H1 (cell line): ENCODE measurements at regions not wholly inside any gene's neighbourhood (a gene's known extent, or its start where the extent isn't known, plus 50 kb on each side); places are given as distances from the start of the nearest gene placed in this dataset.

Experiments used
- CTCF ChIA-PET: fragments of 300-600 bp; sonication (Branson Sonifier 250); formaldehyde crosslinking; loops from one replicate; lab custom pipeline; 2021; ENCODE audit not compliant: partially characterized antibody; lab: Charles Lee
- POLR2A ChIA-PET: fragments of 300-600 bp; sonication (Branson Sonifier 250); formaldehyde crosslinking; loops from one replicate; lab custom pipeline; 2021; ENCODE audit warnings: inconsistent platforms; ENCODE audit not compliant: partially characterized antibody; lab: Charles Lee
- DNase-seq, 2 experiments: peaks; one replicate each; pipeline versions ENCODE4 v3.0.0 to v3.0.0-alpha.2; 2010 to 2022; ENCODE audit warnings: low spot score in 2 of 2, low read depth in 1 of 2, mixed read lengths in 1 of 2
- FAIRE-seq: peaks from 2 replicates; lab custom pipeline; 2011; peaks lifted over from hg19 to GRCh38; lab: Jason Lieb, UNC
- H2AFZ ChIP-seq: 2 replicates; pipeline ENCODE4 v1.8.1; 2012; ENCODE audit warnings: low read length, inconsistent platforms
- H2AK5ac ChIP-seq: 2 replicates; pipeline ENCODE4 v1.6.1; 2013; ENCODE audit warnings: low read depth, low read length
- H2BK120ac ChIP-seq: replicated peaks from 2 replicates; pipeline ENCODE3; 2013; ENCODE audit warnings: low read depth, low read length, inconsistent platforms
- H2BK12ac ChIP-seq: 2 replicates; pipeline ENCODE4 v1.6.1; 2013; ENCODE audit warnings: low read depth, low read length
- H2BK15ac ChIP-seq: 2 replicates; pipeline ENCODE4 v1.6.1; 2013; ENCODE audit warnings: low read length
- H2BK20ac ChIP-seq: 2 replicates; pipeline ENCODE4 v1.6.1; 2013; ENCODE audit warnings: low read length
- H2BK5ac ChIP-seq: 2 replicates; pipeline ENCODE4 v1.6.1; 2013; ENCODE audit warnings: low read depth, low read length
- H3K14ac ChIP-seq: 2 replicates; pipeline ENCODE4 v1.6.1; 2013; ENCODE audit warnings: inconsistent platforms; ENCODE audit not compliant: insufficient read length
- H3K18ac ChIP-seq: 2 replicates; pipeline ENCODE4 v1.6.1; 2013; ENCODE audit warnings: low read length; ENCODE audit errors: extremely low read depth
- H3K23ac ChIP-seq: 2 replicates; pipeline ENCODE4 v1.6.1; 2013; ENCODE audit warnings: inconsistent platforms; ENCODE audit not compliant: insufficient read length
- H3K23me2 ChIP-seq: 2 replicates; pipeline ENCODE4 v1.6.1; 2013; ENCODE audit warnings: low read depth, low read length
- H3K27ac ChIP-seq: 2 replicates; pipeline ENCODE4 v1.6.1; 2011; ENCODE audit warnings: low read depth, low read length, inconsistent platforms
- H3K27me3 ChIP-seq, 4 experiments: replicated peaks in 1 of 4; 1 replicate in 1 of 4; 2 replicates in 3 of 4; pipeline versions ENCODE4 v1.6.1 to v1.8.1; 2011 to 2013; ENCODE audit warnings: low read length in 3 of 4, mild to moderate bottlenecking in 3 of 4, inconsistent platforms in 2 of 4, mixed read lengths in 2 of 4, moderate library complexity in 1 of 4; ENCODE audit not compliant: control insufficient read depth in 3 of 4, insufficient read depth in 3 of 4; ENCODE audit errors: extremely low read depth in 1 of 4
- H3K36me3 ChIP-seq, 4 experiments: 2 replicates each; pipeline versions ENCODE4 v1.6.1 to v1.8.1; 2011 to 2013; ENCODE audit warnings: mild to moderate bottlenecking in 4 of 4, low read length in 3 of 4, moderate library complexity in 2 of 4, control low read depth in 1 of 4, inconsistent platforms in 1 of 4; ENCODE audit not compliant: insufficient read depth in 4 of 4, control insufficient read depth in 2 of 4
- H3K4ac ChIP-seq: replicated peaks from 2 replicates; pipeline ENCODE3; 2013; ENCODE audit warnings: low read length, low read depth, mixed read lengths, inconsistent platforms; ENCODE audit not compliant: insufficient read length
- H3K4me1 ChIP-seq, 4 experiments: replicated peaks in 1 of 4; 1 replicate in 1 of 4; 2 replicates in 3 of 4; pipeline versions ENCODE4 v1.6.1 to v1.8.1; 2011 to 2013; ENCODE audit warnings: low read length in 3 of 4, inconsistent platforms in 2 of 4, mixed read lengths in 1 of 4; ENCODE audit not compliant: insufficient read depth in 4 of 4, control insufficient read depth in 3 of 4
- H3K4me2 ChIP-seq, 2 experiments: 2 replicates each; pipeline versions ENCODE4 v1.6.1 to v1.8.1; 2011 to 2013; ENCODE audit warnings: low read depth in 2 of 2, low read length in 2 of 2, control low read depth in 1 of 2, inconsistent platforms in 1 of 2, mild to moderate bottlenecking in 1 of 2; ENCODE audit not compliant: insufficient read depth in 1 of 2
- H3K4me3 ChIP-seq, 4 experiments: fragments of 200-600, 300-600 bp in 1 of 4; sonication (generic), shearing (Covaris generic), sonication (Bioruptor Twin) in 1 of 4; 2 replicates each; pipeline versions ENCODE4 v1.5.1 to v1.8.1; 2011 to 2016; ENCODE audit warnings: low read length in 4 of 4, low read depth in 3 of 4, control low read depth in 2 of 4, inconsistent platforms in 2 of 4, mild to moderate bottlenecking in 2 of 4, mixed read lengths in 1 of 4, moderate library complexity in 1 of 4; ENCODE audit not compliant: insufficient read depth in 2 of 4; ENCODE audit errors: extremely low read depth in 1 of 4
- H3K56ac ChIP-seq: replicated peaks from 2 replicates; pipeline ENCODE3; 2013; ENCODE audit warnings: low read depth, mild to moderate bottlenecking, mixed read lengths, low read length, inconsistent platforms; ENCODE audit not compliant: insufficient read length
- H3K79me1 ChIP-seq: 2 replicates; pipeline ENCODE4 v1.6.1; 2013; ENCODE audit warnings: low read depth, low read length, control low read depth
- H3K79me2 ChIP-seq, 2 experiments: 2 replicates each; pipeline versions ENCODE4 v1.6.1 to v1.8.1; 2012 to 2013; ENCODE audit warnings: low read length in 2 of 2, mild to moderate bottlenecking in 2 of 2, inconsistent platforms in 1 of 2; ENCODE audit not compliant: insufficient read depth in 2 of 2, control insufficient read depth in 1 of 2
- H3K9ac ChIP-seq, 4 experiments: replicated peaks in 1 of 4; 1 replicate in 1 of 4; 2 replicates in 3 of 4; pipeline versions ENCODE4 v1.6.1 to v1.8.1; 2011 to 2013; ENCODE audit warnings: low read depth in 3 of 4, low read length in 3 of 4, control low read depth in 2 of 4, mild to moderate bottlenecking in 2 of 4, moderate library complexity in 2 of 4, inconsistent platforms in 1 of 4; ENCODE audit errors: extremely low read depth in 1 of 4
- H3K9me3 ChIP-seq, 2 experiments: 2 replicates each; pipeline versions ENCODE4 v1.6.1 to v1.8.1; 2012 to 2013; ENCODE audit warnings: mild to moderate bottlenecking in 2 of 2, moderate library complexity in 2 of 2, control low read depth in 1 of 2, inconsistent platforms in 1 of 2, low read depth in 1 of 2, low read length in 1 of 2, mixed read lengths in 1 of 2; ENCODE audit not compliant: insufficient read depth in 2 of 2
- H4K20me1 ChIP-seq, 2 experiments: replicated peaks in 1 of 2; 2 replicates each; pipeline versions ENCODE3 to v1.8.1; 2011 to 2013; ENCODE audit warnings: inconsistent platforms in 2 of 2, low read length in 2 of 2, mild to moderate bottlenecking in 1 of 2; ENCODE audit not compliant: insufficient read depth in 2 of 2, control insufficient read depth in 1 of 2
- H4K5ac ChIP-seq: 2 replicates; pipeline ENCODE4 v1.6.1; 2013; ENCODE audit warnings: low read length, low read depth, mixed read lengths, inconsistent platforms; ENCODE audit not compliant: insufficient read length
- H4K8ac ChIP-seq: 2 replicates; pipeline ENCODE4 v1.8.0; 2013; ENCODE audit warnings: mild to moderate bottlenecking, moderate library complexity, low read length, inconsistent platforms; ENCODE audit not compliant: insufficient read depth; ENCODE audit errors: extremely low read depth
- H4K91ac ChIP-seq: replicated peaks from 2 replicates; pipeline ENCODE3; 2013; ENCODE audit warnings: low read length, mixed read lengths, inconsistent platforms; ENCODE audit not compliant: insufficient read length
- BCL11A ChIP-seq, 2 experiments: IDR thresholded peaks; one replicate each; pipeline ENCODE4 v1.6.1; 2011; ENCODE audit warnings: low read depth in 2 of 2, low read length in 2 of 2, mild to moderate bottlenecking in 2 of 2
- POLR2A ChIP-seq, 2 experiments: IDR thresholded peaks; 1 replicate in 1 of 2; 2 replicates in 1 of 2; pipeline ENCODE4 v1.6.1; 2011; ENCODE audit warnings: low read depth in 2 of 2, low read length in 2 of 2, mild to moderate bottlenecking in 2 of 2; ENCODE audit errors: control extremely low read depth in 1 of 2
- TAF7 ChIP-seq: optimal IDR thresholded peaks from 2 replicates; pipeline ENCODE3; 2011; ENCODE audit warnings: low read depth, mild to moderate bottlenecking, inconsistent platforms, low read length, moderate library complexity, borderline replicate concordance
- TCF12 ChIP-seq: IDR thresholded peaks from 2 replicates; pipeline ENCODE4 v1.6.1; 2011; ENCODE audit warnings: low read depth, mild to moderate bottlenecking, low read length
- WGBS, 2 experiments: shearing (Covaris generic) in 1 of 2; methylation state at CpG; one replicate each; pipeline versions ENCODE4 v1.1.6 to v1.1.7; 2013 to 2015; ENCODE audit warnings: low lambda C conversion rate in 2 of 2, mixed read lengths in 2 of 2, inconsistent platforms in 1 of 2, low coverage in 1 of 2, missing lambda C conversion rate in 1 of 2; ENCODE audit not compliant: insufficient replicate concordance in 2 of 2, insufficient coverage in 1 of 2, insufficient read length in 1 of 2; ENCODE audit errors: extremely low coverage in 1 of 2, missing lambda C conversion rate in 1 of 2; 5-methylcytosine and 5-hydroxymethylcytosine counted together

DNA sequence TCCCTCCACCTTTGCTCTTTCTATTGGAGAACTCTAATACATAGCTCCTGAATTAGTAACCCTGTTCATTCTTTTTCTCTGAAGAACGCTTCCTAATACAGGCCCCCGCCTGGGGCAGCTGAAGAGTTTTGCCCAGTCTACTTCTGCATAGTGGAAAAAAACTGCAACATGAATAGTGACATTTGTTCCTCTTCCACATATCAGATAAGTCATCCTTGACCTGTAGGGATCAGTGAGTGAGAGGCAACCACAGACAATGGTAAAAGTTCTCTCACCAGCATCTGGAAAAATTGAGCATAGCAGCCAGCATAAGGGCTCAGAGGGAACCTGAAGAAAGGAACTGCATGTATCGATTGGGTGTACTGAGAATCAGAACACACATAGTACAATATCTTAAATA is 262.0 kb downstream of the STK31 start:
- no peak overlapping the region for H3K18ac ChIP-seq
- H3K36me3 ChIP-seq: no peaks in the 10 kb centered on the region
- CTCF ChIA-PET: interaction anchor here (0.7 to 1.1 kb wide), 3 partner anchors 12 to 590 kb away, joined by 3 to 5 read pairs (median 4); no protein-coding TSS in a partner anchor
- no peak overlapping the region for H2AFZ ChIP-seq
- H3K27me3 ChIP-seq: no peaks in the 10 kb centered on the region
- H3K4me1 ChIP-seq: peaks cover 6 to 12% (median 10%) of the 10 kb centered on the region in 4 experiments; a peak in 5 of 7 replicates
- no peak overlapping the region for H2BK20ac ChIP-seq
- H3K23ac ChIP-seq: no peak overlapping the region
- no peak overlapping the region for H3K27ac ChIP-seq
- POLR2A ChIA-PET: no interaction called here
- no peak overlapping the region for H3K4me3 ChIP-seq
- H3K9me3 ChIP-seq: 0 out of 4 replicates have a peak, but pooled peaks cover 0 to 3% of the 10 kb centered on the region in 2 experiments
- H2BK5ac ChIP-seq: no peak overlapping the region
- H4K91ac ChIP-seq: no peak overlapping the region
- no peak overlapping the region for H4K8ac ChIP-seq
- no peak overlapping the region for H2AK5ac ChIP-seq
- WGBS, 2 experiments: 84% methylated on average over 3 of the region's 3 CpGs; no CpG with 5 or more reads in 1 of the 2 experiments
- TF ChIP-seq BCL11A (IDR thresholded peaks at IDR 0.05; ENCODE audit: low read depth in 2 of 2, low read length in 2 of 2) (no peak), TAF7 (no peak), POLR2A (IDR thresholded peaks at IDR 0.05; ENCODE audit: control extremely low read depth in 1 of 2, low read depth in 2 of 2, low read length in 2 of 2) (no peak), TCF12 (no peak)
- no peak overlapping the region for H3K4me2 ChIP-seq
- H3K56ac ChIP-seq: no peak overlapping the region
- no peaks in the 10 kb centered on the region for H3K23me2 ChIP-seq
- FAIRE-seq: no peak
- no peaks in the 10 kb centered on the region for H4K20me1 ChIP-seq
- H3K14ac ChIP-seq: no peak overlapping the region
- H4K5ac ChIP-seq: no peak overlapping the region
- no peak overlapping the region for H3K4ac ChIP-seq
- H2BK12ac ChIP-seq: no peak overlapping the region
- no peak overlapping the region for H2BK120ac ChIP-seq
- DNase-seq: no peak
- H3K79me2 ChIP-seq: no peaks in the 10 kb centered on the region
- H3K9ac ChIP-seq: no peak overlapping the region
- H3K79me1 ChIP-seq: no peaks in the 10 kb centered on the region
- no peak overlapping the region for H2BK15ac ChIP-seq
